Thyroid gland (tissue), 4 donors: ENCODE measurements at regions not wholly inside any gene's neighbourhood (a gene's known extent, or its start where the extent isn't known, plus 50 kb on each side); places are given as distances from the start of the nearest gene placed in this dataset.

Source experiments
- POLR2A ChIP-seq, 2 donors: fragments of 450-650 bp; IDR thresholded peaks; one replicate each; pipeline ENCODE4 v1.6.1; 2017; ENCODE audit warnings: antibody characterized with exemption in 2 of 2, mild to moderate bottlenecking in 2 of 2, moderate library complexity in 1 of 2
- TF ChIP-seq, protein P1 (sequence below), 6 experiments: fragments of 200-600 bp in 3 of 6; fragments of 450-650 bp in 3 of 6; sonication (generic) in 3 of 6; IDR thresholded peaks; one replicate each; pipeline ENCODE4 v1.5.1; 2016 to 2019; ENCODE audit warnings: antibody characterized with exemption in 6 of 6, mild to moderate bottlenecking in 2 of 6, inconsistent platforms in 1 of 6, moderate library complexity in 1 of 6

DNA sequence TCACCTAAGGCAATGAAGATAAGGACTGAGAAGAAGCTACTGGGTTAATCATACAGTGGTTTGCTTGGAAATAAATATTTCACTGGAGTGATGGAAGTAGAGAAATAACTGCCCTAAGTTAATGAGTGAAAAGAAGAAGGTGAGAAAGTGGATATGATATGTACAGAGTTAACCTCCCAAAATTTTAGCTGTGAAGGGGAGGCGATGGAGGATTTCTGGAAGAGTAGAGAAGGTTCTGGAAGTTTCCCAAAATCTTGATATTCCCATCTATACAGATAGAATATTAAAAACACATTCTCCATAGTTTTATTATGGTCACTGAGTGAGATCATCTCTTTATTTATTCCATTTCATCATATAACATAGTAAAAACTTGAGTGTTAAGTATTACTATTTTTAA lies 296.6 kb upstream of the RGPD4 start:
- TF ChIP-seq POLR2A (IDR thresholded peaks at IDR 0.05) = no peak
- TF ChIP-seq, protein P1, sequence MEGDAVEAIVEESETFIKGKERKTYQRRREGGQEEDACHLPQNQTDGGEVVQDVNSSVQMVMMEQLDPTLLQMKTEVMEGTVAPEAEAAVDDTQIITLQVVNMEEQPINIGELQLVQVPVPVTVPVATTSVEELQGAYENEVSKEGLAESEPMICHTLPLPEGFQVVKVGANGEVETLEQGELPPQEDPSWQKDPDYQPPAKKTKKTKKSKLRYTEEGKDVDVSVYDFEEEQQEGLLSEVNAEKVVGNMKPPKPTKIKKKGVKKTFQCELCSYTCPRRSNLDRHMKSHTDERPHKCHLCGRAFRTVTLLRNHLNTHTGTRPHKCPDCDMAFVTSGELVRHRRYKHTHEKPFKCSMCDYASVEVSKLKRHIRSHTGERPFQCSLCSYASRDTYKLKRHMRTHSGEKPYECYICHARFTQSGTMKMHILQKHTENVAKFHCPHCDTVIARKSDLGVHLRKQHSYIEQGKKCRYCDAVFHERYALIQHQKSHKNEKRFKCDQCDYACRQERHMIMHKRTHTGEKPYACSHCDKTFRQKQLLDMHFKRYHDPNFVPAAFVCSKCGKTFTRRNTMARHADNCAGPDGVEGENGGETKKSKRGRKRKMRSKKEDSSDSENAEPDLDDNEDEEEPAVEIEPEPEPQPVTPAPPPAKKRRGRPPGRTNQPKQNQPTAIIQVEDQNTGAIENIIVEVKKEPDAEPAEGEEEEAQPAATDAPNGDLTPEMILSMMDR (IDR thresholded peaks at IDR 0.05) = no peak
